Gastroesophageal sphincter (tissue), 4 donors: ENCODE measurements at regions not wholly inside any gene's neighbourhood (a gene's known extent, or its start where the extent isn't known, plus 50 kb on each side); places are given as distances from the start of the nearest gene placed in this dataset.
"Not testable (repeated sequence)": the region's sequence is repeated elsewhere in the genome, so short reads cannot be mapped to it uniquely, and the experiment has no call there.

Experiments
- ATAC-seq: fragments of 150-250 bp; one replicate; pipeline ENCODE4 v1.9.1; 2016; ENCODE audit warnings: mild to moderate bottlenecking, moderate library complexity
- H3K27ac ChIP-seq, 4 donors: fragments of 200-600 bp; sonication (generic) in 3 of 4; 1 replicate in 3 of 4; 2 replicates in 1 of 4; pipeline ENCODE4 v1.5.1; 2016 to 2019
- H3K27me3 ChIP-seq: fragments of 200-600 bp; sonication (generic); one replicate; pipeline ENCODE4 v1.5.1; 2019
- H3K36me3 ChIP-seq, 2 donors: fragments of 200-600 bp; sonication (generic); one replicate each; pipeline ENCODE4 v1.5.1; 2019; ENCODE audit warnings: control low read depth in 1 of 2
- H3K4me1 ChIP-seq, 3 donors: fragments of 200-600 bp; sonication (generic); 1 replicate in 2 of 3; 2 replicates in 1 of 3; pipeline ENCODE4 v1.5.1; 2016 to 2019; ENCODE audit warnings: control low read depth in 2 of 3
- H3K4me3 ChIP-seq, 2 donors: fragments of 200-600 bp; sonication (generic); one replicate each; pipeline ENCODE4 v1.5.1; 2019; ENCODE audit warnings: mild to moderate bottlenecking in 1 of 2, moderate library complexity in 1 of 2
- H3K9me3 ChIP-seq, 3 donors: fragments of 200-600 bp; sonication (generic); one replicate each; pipeline ENCODE4 v1.5.1; 2017 to 2019; ENCODE audit warnings: control low read depth in 2 of 3
- CTCF ChIP-seq, 4 experiments: fragments of 200-600 bp in 2 of 4; fragments of 450-650 bp in 2 of 4; sonication (generic) in 1 of 4; IDR thresholded peaks; one replicate each; pipeline ENCODE4 v1.5.1; 2017 to 2019; ENCODE audit warnings: antibody characterized with exemption in 4 of 4, mild to moderate bottlenecking in 2 of 4, moderate library complexity in 2 of 4
- EP300 ChIP-seq: sonication (generic); formaldehyde crosslinking; IDR thresholded peaks from one replicate; pipeline ENCODE4 v1.6.1; 2017; ENCODE audit warnings: antibody characterized with exemption, mild to moderate bottlenecking
- POLR2A ChIP-seq, 2 donors: fragments of 450-650 bp; IDR thresholded peaks; one replicate each; pipeline ENCODE4 v1.6.1; 2017; ENCODE audit warnings: antibody characterized with exemption in 2 of 2, mild to moderate bottlenecking in 2 of 2, moderate library complexity in 1 of 2
- POLR2AphosphoS5 ChIP-seq: sonication (generic); formaldehyde crosslinking; IDR thresholded peaks from one replicate; pipeline ENCODE4 v1.6.1; 2017; ENCODE audit warnings: antibody characterized with exemption
- WGBS, 2 donors: methylation state at CpG; one replicate each; pipeline ENCODE4 v1.1.5; 2018; ENCODE audit warnings: low coverage in 1 of 2; 5-methylcytosine and 5-hydroxymethylcytosine counted together

GRCh38 chr4:137866671-137867070 lies 334.4 kb upstream of the PCDH18 start:
- 52 to 82% methylated on average over 1 to 3 of the region's 3 CpGs for WGBS, 2 donors
- no peak for TF ChIP-seq CTCF (IDR thresholded peaks at IDR 0.05)
- TF ChIP-seq EP300, result no peak
- no peak for TF ChIP-seq POLR2A (IDR thresholded peaks at IDR 0.05)
- TF ChIP-seq POLR2AphosphoS5, result no peak
- H3K9me3 ChIP-seq, result no peaks in the 10 kb centered on the region
- H3K36me3 ChIP-seq, result no peaks in the 10 kb centered on the region
- H3K4me3 ChIP-seq, result no peak overlapping the region
- no peaks in the 10 kb centered on the region for H3K27me3 ChIP-seq
- H3K4me1 ChIP-seq, result no peaks in the 10 kb centered on the region
- H3K27ac ChIP-seq, result no peak overlapping the region
- ATAC-seq, result no peak

GRCh38 chr4:137861682-137862081 lies 329.4 kb upstream of the PCDH18 start:
- Histone ChIP-seq H3K4me1 (no peaks in the 10 kb centered on the region), H3K9me3 (no peaks in the 10 kb centered on the region), H3K36me3 (no peaks in the 10 kb centered on the region), H3K27me3 (no peaks in the 10 kb centered on the region), H3K27ac (no peak overlapping the region), H3K4me3 (no peak overlapping the region)
- TF ChIP-seq POLR2A (IDR thresholded peaks at IDR 0.05) (no peak), POLR2AphosphoS5 (no peak), CTCF (IDR thresholded peaks at IDR 0.05) (peak; percentile 30 to 62 (median 57)), EP300 (no peak)
- ATAC-seq, result no peak

- no peak overlapping the region for H3K4me3 ChIP-seq
- no peak overlapping the region for H3K27ac ChIP-seq
- no peaks in the 10 kb centered on the region for H3K27me3 ChIP-seq
- peaks cover 0 to 13% (median 0%) of the 10 kb centered on the region in 3 donors for H3K9me3 ChIP-seq
- ATAC-seq, result no peak
- H3K36me3 ChIP-seq, result no peaks in the 10 kb centered on the region
- 87 to 100% methylated on average over 2 to 3 of the region's 29 CpGs for WGBS, 2 donors
- no peak for TF ChIP-seq CTCF (IDR thresholded peaks at IDR 0.05)
- TF ChIP-seq POLR2AphosphoS5, result no peak
- TF ChIP-seq EP300, result no peak
- TF ChIP-seq POLR2A (IDR thresholded peaks at IDR 0.05), result no peak
- no peaks in the 10 kb centered on the region for H3K4me1 ChIP-seq
Observed at GRCh38 chr4:137853424-137853823, 321.1 kb upstream of the PCDH18 start.

GRCh38 chr4:137852326-137852725 lies 320.0 kb upstream of the PCDH18 start:
- no peak for TF ChIP-seq POLR2AphosphoS5
- no peak for TF ChIP-seq CTCF (IDR thresholded peaks at IDR 0.05)
- TF ChIP-seq POLR2A (IDR thresholded peaks at IDR 0.05), result no peak
- TF ChIP-seq EP300, result no peak
- WGBS, 2 donors, result 95 to 100% methylated on average over 1 to 2 of the region's 2 CpGs
- Histone ChIP-seq H3K9me3 (peaks cover 0 to 13% (median 0%) of the 10 kb centered on the region in 3 donors), H3K27me3 (no peaks in the 10 kb centered on the region), H3K4me1 (no peaks in the 10 kb centered on the region), H3K4me3 (no peak overlapping the region), H3K27ac (no peak overlapping the region), H3K36me3 (no peaks in the 10 kb centered on the region)
- ATAC-seq, result no peak

- Histone ChIP-seq H3K4me1 (no peaks in the 10 kb centered on the region), H3K4me3 (no peak overlapping the region), H3K27me3 (no peaks in the 10 kb centered on the region), H3K36me3 (no peaks in the 10 kb centered on the region), H3K9me3 (peaks cover 0 to 13% (median 0%) of the 10 kb centered on the region in 3 donors), H3K27ac (no peak overlapping the region)
- 44 to 79% methylated on average over 2 of the region's 2 CpGs for WGBS, 2 donors
- no peak for ATAC-seq
- no peak for TF ChIP-seq CTCF (IDR thresholded peaks at IDR 0.05)
- TF ChIP-seq POLR2A (IDR thresholded peaks at IDR 0.05), result no peak
- TF ChIP-seq EP300, result no peak
- TF ChIP-seq POLR2AphosphoS5, result no peak
Observed at GRCh38 chr4:137851435-137851834, 319.1 kb upstream of the PCDH18 start.

- H3K4me3 ChIP-seq, H3K9me3 ChIP-seq: not testable (repeated sequence)
Observed at GRCh38 chr4:137827945-137828344, 295.7 kb upstream of the PCDH18 start.

More at GRCh38 chr4:137827945-137828344, 295.7 kb upstream of the PCDH18 start:
- H3K36me3 ChIP-seq, ATAC-seq, H3K4me1 ChIP-seq, H3K27ac ChIP-seq, H3K27me3 ChIP-seq: not testable (repeated sequence)
